GM23248 (cell line): ENCODE measurements at regions not wholly inside any gene's neighbourhood (a gene's known extent, or its start where the extent isn't known, plus 50 kb on each side); places are given as distances from the start of the nearest gene placed in this dataset.

Source experiments
- EZH2 ChIP-seq: fragments of 200-600 bp; sonication (generic); IDR thresholded peaks from 2 replicates; pipeline ENCODE4 v1.6.1; 2018; ENCODE audit warnings: antibody characterized with exemption, mild to moderate bottlenecking; ENCODE audit not compliant: insufficient read depth, poor library complexity, severe bottlenecking
- EZH2phosphoT487 ChIP-seq: fragments of 200-600 bp; sonication (generic); IDR thresholded peaks from 2 replicates; pipeline ENCODE4 v1.6.1; 2018; ENCODE audit warnings: antibody characterized with exemption, moderate library complexity, mild to moderate bottlenecking, low read depth; ENCODE audit not compliant: insufficient read depth

DNA sequence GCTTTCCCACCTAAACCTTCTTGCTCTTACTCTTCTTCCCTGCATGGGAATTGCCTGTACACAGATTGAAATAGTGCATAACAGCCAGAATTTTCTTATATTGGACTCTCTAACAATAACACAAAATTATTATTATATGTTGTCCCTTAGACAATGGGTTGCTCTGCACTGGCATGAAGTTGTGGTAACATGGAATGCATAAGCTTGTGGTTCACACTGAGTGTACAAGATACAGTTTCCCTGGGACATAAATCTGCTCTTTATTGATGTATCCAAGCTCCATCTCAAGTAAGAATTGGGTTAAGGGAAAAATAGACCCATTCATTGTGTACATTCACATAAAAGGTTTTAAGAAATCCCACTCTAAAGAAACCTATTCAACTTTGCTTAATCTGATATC, 114.4 kb upstream of the NTF3 start:
- TF ChIP-seq EZH2, result no peak
- TF ChIP-seq EZH2phosphoT487, result no peak
